Neural cell (in vitro differentiated cells): ENCODE measurements at regions not wholly inside any gene's neighbourhood (a gene's known extent, or its start where the extent isn't known, plus 50 kb on each side); places are given as distances from the start of the nearest gene placed in this dataset.

Source experiments
- H2AFZ ChIP-seq: fragments of 200-600, 300-800 bp; sonication (generic), shearing (Covaris generic); 2 replicates; pipeline ENCODE4 v1.6.0; 2014; ENCODE audit warnings: low read depth, mild to moderate bottlenecking, antibody characterized with exemption, low read length, moderate library complexity
- H3F3A ChIP-seq: fragments of 200-600 bp; shearing (Covaris generic); 2 replicates; pipeline ENCODE4 v1.6.1; 2016; ENCODE audit warnings: mild to moderate bottlenecking, moderate library complexity, mixed read lengths, antibody characterized with exemption, low read length; ENCODE audit not compliant: insufficient read depth, poor library complexity, severe bottlenecking
- H3K27ac ChIP-seq: fragments of 200-600, 300-800 bp; sonication (generic), shearing (Covaris generic); 2 replicates; pipeline ENCODE4 v1.5.1; 2014; ENCODE audit warnings: mild to moderate bottlenecking, low read length, moderate library complexity
- H3K27me3 ChIP-seq: fragments of 300-800, 200-600 bp; sonication (generic), shearing (Covaris generic); 2 replicates; pipeline ENCODE4 v1.6.0; 2014; ENCODE audit warnings: mild to moderate bottlenecking, low read depth, low read length, moderate library complexity; ENCODE audit not compliant: insufficient read depth
- H3K36me3 ChIP-seq: fragments of 300-800, 200-600 bp; sonication (generic), shearing (Covaris generic); 2 replicates; pipeline ENCODE4 v1.5.1; 2014; ENCODE audit warnings: mild to moderate bottlenecking, antibody characterized with exemption, low read length, moderate library complexity; ENCODE audit not compliant: insufficient read depth
- H3K4me2 ChIP-seq: fragments of 300-800, 200-600 bp; sonication (generic), shearing (Covaris generic); 2 replicates; pipeline ENCODE4 v1.6.0; 2014; ENCODE audit warnings: mild to moderate bottlenecking, low read length
- H3K4me3 ChIP-seq: fragments of 300-800, 200-600 bp; sonication (generic), shearing (Covaris generic); 2 replicates; pipeline ENCODE4 v1.5.1; 2014; ENCODE audit warnings: mild to moderate bottlenecking, low read length, moderate library complexity
- H3K79me2 ChIP-seq: fragments of 200-600 bp; shearing (Covaris generic); replicated peaks from 2 replicates; pipeline ENCODE4 v1.6.0; 2014; ENCODE audit warnings: mild to moderate bottlenecking, low read length, moderate library complexity; ENCODE audit not compliant: insufficient read depth
- H3K9ac ChIP-seq: fragments of 300-800, 200-600 bp; sonication (generic), shearing (Covaris generic); 2 replicates; pipeline ENCODE4 v1.6.1; 2016; ENCODE audit warnings: mild to moderate bottlenecking, low read length, mixed read lengths
- H3K9me2 ChIP-seq: fragments of 200-600 bp; shearing (Covaris generic); 2 replicates; pipeline ENCODE4 v1.6.1; 2016; ENCODE audit warnings: mild to moderate bottlenecking, low read length, mixed read lengths; ENCODE audit not compliant: insufficient read depth
- H3K9me3 ChIP-seq: fragments of 200-600, 300-800 bp; sonication (generic), shearing (Covaris generic); 2 replicates; pipeline ENCODE4 v1.6.1; 2016; ENCODE audit warnings: mild to moderate bottlenecking, mixed run types, low read length, moderate library complexity, mixed read lengths
- H4K20me1 ChIP-seq: fragments of 200-600 bp; shearing (Covaris generic); 2 replicates; pipeline ENCODE4 v1.6.1; 2016; ENCODE audit warnings: mild to moderate bottlenecking, mixed run types; ENCODE audit not compliant: insufficient read depth
- EP300 ChIP-seq: fragments of 450-650 bp; conservative IDR thresholded peaks from 2 replicates; pipeline ENCODE4 v1.6.1; 2014; ENCODE audit warnings: antibody characterized with exemption, mild to moderate bottlenecking, moderate library complexity; ENCODE audit not compliant: poor library complexity, severe bottlenecking
- MXI1 ChIP-seq: fragments of 450-650 bp; conservative IDR thresholded peaks from 2 replicates; pipeline ENCODE4 v1.6.1; 2014; ENCODE audit warnings: antibody characterized with exemption, mild to moderate bottlenecking; ENCODE audit not compliant: poor library complexity, severe bottlenecking
- POLR2AphosphoS5 ChIP-seq: IDR thresholded peaks from 2 replicates; pipeline ENCODE4 v1.6.1; 2012
- RAD21 ChIP-seq: fragments of 450-650 bp; conservative IDR thresholded peaks from 2 replicates; pipeline ENCODE4 v1.6.1; 2014; ENCODE audit warnings: antibody characterized with exemption, mild to moderate bottlenecking, moderate library complexity
- REST ChIP-seq: IDR thresholded peaks from 2 replicates; pipeline ENCODE4 v1.6.1; 2012; ENCODE audit warnings: borderline replicate concordance
- SMC3 ChIP-seq: fragments of 450-650 bp; conservative IDR thresholded peaks from 2 replicates; pipeline ENCODE4 v1.6.1; 2014; ENCODE audit warnings: antibody characterized with exemption, mild to moderate bottlenecking, moderate library complexity; ENCODE audit not compliant: poor library complexity

DNA sequence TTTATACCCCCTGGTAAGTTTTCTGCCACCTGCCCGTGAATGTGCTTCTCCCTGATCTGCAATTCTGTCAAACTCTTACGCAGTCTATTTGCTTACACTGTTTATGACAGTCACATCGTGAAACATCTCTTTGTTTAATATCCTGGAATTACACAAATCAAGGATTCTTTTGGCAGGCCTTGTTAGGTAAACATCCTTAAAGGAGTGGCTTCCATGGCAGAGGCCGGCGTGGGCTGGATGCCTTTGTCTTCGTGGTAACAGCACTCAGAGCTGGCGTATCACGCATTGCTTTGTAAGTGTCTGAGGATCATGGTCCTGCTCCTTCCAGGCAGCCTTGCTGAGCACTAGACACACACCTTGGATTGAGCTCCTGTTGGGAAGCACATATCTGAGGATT is 145.7 kb downstream of the IRX1 start:
- Histone ChIP-seq H2AFZ (no peak overlapping the region), H3K9me2 (no peaks in the 10 kb centered on the region), H3K27me3 (no peaks in the 10 kb centered on the region), H3K27ac (no peak overlapping the region), H3K36me3 (no peaks in the 10 kb centered on the region), H3K4me3 (no peak overlapping the region), H3F3A (no peaks in the 10 kb centered on the region), H3K4me2 (no peak overlapping the region), H4K20me1 (no peaks in the 10 kb centered on the region), H3K9me3 (no peaks in the 10 kb centered on the region), H3K79me2 (no peaks in the 10 kb centered on the region), H3K9ac (no peak overlapping the region)
- TF ChIP-seq EP300 (no peak), SMC3 (no peak)

GRCh38 chr5:3742750-3743149 is 147.1 kb downstream of the IRX1 start:
- Histone ChIP-seq H3K27ac (no peak overlapping the region), H3K79me2 (no peaks in the 10 kb centered on the region), H3K4me2 (no peak overlapping the region), H3K27me3 (no peaks in the 10 kb centered on the region), H4K20me1 (no peaks in the 10 kb centered on the region), H3K9me2 (no peaks in the 10 kb centered on the region), H3K9ac (no peak overlapping the region), H2AFZ (no peak overlapping the region), H3F3A (no peaks in the 10 kb centered on the region), H3K9me3 (no peaks in the 10 kb centered on the region), H3K4me3 (no peak overlapping the region), H3K36me3 (no peaks in the 10 kb centered on the region)
- TF ChIP-seq RAD21, result no peak
- no peak for TF ChIP-seq EP300
- no peak for TF ChIP-seq REST
- no peak for TF ChIP-seq SMC3
- no peak for TF ChIP-seq POLR2AphosphoS5
- TF ChIP-seq MXI1, result no peak

DNA sequence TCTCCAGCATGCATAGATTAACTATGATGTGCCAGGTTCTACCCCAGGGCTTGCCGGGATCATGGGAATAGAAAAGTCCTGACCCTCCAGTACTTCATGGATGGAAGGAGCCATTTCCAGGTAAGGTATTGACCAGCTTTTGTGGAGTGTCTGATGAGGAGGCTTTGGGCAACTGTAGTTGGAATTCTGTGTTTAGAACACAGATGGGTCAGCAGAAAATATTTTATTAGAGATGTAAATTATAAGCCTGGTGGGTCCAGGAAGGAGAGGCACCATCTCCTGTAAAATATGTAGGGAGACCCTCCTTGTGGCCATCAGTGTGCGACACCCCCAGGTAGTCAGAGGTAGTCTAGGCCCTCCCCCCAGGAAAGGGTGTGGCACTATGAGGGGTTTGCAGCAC is 156.2 kb downstream of the IRX1 start:
- Histone ChIP-seq H3F3A (no peaks in the 10 kb centered on the region), H3K4me2 (no peak overlapping the region), H3K27ac (no peak overlapping the region), H3K27me3 (no peaks in the 10 kb centered on the region), H3K9me3 (no peaks in the 10 kb centered on the region), H3K79me2 (no peaks in the 10 kb centered on the region), H3K9ac (no peak overlapping the region), H3K36me3 (no peaks in the 10 kb centered on the region), H2AFZ (no peak overlapping the region), H3K9me2 (no peaks in the 10 kb centered on the region), H3K4me3 (no peak overlapping the region), H4K20me1 (no peaks in the 10 kb centered on the region)
- TF ChIP-seq EP300, result no peak
- no peak for TF ChIP-seq REST
- TF ChIP-seq POLR2AphosphoS5, result no peak
